Right ventricle myocardium superior (tissue), 1 donor: ENCODE measurements at regions not wholly inside any gene's neighbourhood (a gene's known extent, or its start where the extent isn't known, plus 50 kb on each side); places are given as distances from the start of the nearest gene placed in this dataset.

Experiments used
- ATAC-seq: fragments of 200-7000 bp; cut with Tn5 transposase; one replicate; pipeline ENCODE4 v1.9.1; 2020; ENCODE audit warnings: mild to moderate bottlenecking; ENCODE audit not compliant: poor library complexity
- DNase-seq: peaks from one replicate; pipeline ENCODE4 v3.0.0-alpha.2; 2020
- intact Hi-C: fragments of 100-400 bp; cut with DNase I; formaldehyde crosslinking; loops from one replicate; pipeline ENCODE4 v1.11.2; 2022
- donor health status: DM: no; HTN: yes; CAD: no; lungs with severe emphysema.

- ATAC-seq (no peak), DNase-seq (no peak)
- intact Hi-C loops = no loop called here
These were observed 236.4 kb upstream of the EPHA4 start for GRCh38 chr2:221808488-221808887.

- intact Hi-C loops = no loop called here
- ATAC-seq (no peak), DNase-seq (no peak)
These were observed 235.6 kb upstream of the EPHA4 start for GRCh38 chr2:221807706-221808105.

- ATAC-seq = no peak
These were observed 230.0 kb upstream of the EPHA4 start for GRCh38 chr2:221802089-221802488.

GRCh38 chr2:221792971-221793521 is 220.9 kb upstream of the EPHA4 start:
- ATAC-seq (no peak), DNase-seq (no peak)
- intact Hi-C loops = no loop called here

More at GRCh38 chr2:221802089-221802488, 230.0 kb upstream of the EPHA4 start:
- no peak for DNase-seq
- intact Hi-C loops = no loop called here

DNA sequence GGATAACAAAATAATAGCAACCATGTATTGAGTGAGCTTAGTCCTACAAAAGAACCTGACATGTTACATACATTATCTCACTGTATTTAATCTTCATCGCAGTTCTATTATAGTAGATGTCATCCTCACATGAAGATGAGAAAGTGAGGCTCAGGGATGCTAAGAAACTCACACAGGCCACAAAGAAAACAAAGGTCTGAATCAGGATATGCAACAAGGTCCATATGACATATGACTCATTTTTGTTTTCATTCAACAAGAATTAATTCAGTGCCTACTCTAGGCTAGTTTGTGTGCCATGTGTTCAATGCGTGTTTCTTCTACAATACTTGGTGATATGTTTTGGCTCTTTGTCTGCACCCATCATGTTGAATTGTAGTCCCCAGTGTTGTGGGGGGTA is 219.7 kb upstream of the EPHA4 start:
- ATAC-seq (no peak), DNase-seq (no peak)
- intact Hi-C loops = no loop called here

- intact Hi-C loops = no loop called here
- ATAC-seq = no peak
- DNase-seq = no peak
These were observed 215.5 kb upstream of the EPHA4 start for GRCh38 chr2:221787561-221787960.

- intact Hi-C loops = no loop called here
- no peak for ATAC-seq
- no peak for DNase-seq
These were observed 214.3 kb upstream of the EPHA4 start for GRCh38 chr2:221786297-221786926.

- DNase-seq (no peak), ATAC-seq (no peak)
- intact Hi-C loops = no loop called here
These were observed 208.2 kb upstream of the EPHA4 start for GRCh38 chr2:221780281-221780688.

GRCh38 chr2:221779614-221780067 is 207.5 kb upstream of the EPHA4 start:
- intact Hi-C loops = no loop called here
- ATAC-seq = no peak
- no peak for DNase-seq

DNA sequence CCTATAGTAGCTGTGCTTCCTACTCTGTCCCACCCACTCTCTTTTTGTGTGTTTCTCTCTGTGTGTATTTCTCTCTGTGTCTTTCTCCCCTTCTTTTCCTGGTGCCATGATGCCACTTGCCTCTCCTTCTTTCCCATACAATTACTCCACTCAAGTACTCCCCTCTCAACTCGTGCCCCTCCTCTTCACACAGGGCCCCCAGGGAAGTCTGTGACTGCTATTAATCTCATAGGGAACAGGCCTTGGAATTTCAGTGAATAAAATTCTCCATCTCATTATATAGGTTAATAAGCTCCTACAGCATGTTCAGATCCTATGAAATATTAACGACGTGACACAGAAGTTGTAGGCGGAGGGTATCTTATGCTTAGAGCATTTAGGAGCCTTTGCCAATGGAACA is 205.9 kb upstream of the EPHA4 start:
- DNase-seq = no peak
- no peak for ATAC-seq
- intact Hi-C loops = no loop called here

DNA sequence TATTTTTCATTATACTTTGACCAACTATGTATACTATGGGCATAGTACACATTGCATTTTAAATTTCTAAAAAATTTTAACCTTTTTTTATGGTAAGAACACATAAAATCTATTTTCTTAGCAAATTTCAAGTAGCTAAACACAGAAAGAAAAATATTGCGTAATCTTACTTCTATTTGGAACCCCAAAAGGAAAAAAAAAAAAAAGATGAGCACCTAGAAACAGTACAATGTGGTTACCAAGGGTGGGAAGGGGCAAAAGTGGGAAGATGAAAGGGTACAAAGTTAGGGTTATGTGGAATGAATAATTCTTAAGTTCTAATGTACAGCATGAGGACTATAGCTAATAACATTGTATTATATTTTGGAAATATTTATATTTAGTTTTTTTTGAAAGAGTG is 205.0 kb upstream of the EPHA4 start:
- no peak for DNase-seq
- intact Hi-C loops = no loop called here
- no peak for ATAC-seq

DNA sequence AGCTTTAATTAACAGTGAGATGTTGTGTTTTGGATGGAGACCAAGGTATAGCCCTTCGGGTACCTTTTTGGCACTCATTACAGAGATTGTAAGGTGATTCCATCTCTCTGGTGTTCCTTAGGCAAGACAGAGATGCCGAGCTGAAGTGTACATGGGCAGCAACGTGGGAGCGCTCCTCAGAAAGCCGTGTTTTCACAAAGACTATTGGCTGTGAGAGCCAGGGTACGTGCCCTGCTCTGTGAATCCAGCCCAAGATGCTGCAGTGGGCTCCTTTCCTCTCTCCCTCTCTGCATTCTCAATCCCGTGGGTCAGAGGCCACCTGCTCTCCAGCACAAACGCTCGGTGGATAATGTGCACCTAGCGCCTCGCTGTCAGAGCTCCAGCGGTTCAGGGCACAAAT is 203.0 kb upstream of the EPHA4 start:
- intact Hi-C loops = no loop called here
- DNase-seq = no peak
- ATAC-seq = no peak

DNA sequence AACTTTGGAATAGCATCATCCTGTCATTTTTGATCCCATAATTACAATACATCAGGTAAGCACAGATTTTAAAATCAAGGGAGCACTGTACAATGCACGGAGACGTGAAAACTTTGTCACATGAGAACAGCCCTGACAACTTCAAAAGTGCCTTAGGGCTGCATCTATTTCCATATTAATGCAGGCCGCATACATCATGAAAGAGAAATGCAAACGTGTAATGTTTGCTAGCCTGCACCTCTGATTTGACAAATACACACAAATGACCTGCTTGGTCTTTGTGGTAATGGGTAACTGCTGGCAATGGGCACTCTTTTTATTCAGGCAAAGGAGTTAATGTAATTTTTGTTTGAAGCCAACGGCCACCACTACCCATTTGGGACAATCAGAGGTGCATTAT is 202.0 kb upstream of the EPHA4 start:
- DNase-seq (no peak), ATAC-seq (no peak)
- intact Hi-C loops = no loop called here

DNA sequence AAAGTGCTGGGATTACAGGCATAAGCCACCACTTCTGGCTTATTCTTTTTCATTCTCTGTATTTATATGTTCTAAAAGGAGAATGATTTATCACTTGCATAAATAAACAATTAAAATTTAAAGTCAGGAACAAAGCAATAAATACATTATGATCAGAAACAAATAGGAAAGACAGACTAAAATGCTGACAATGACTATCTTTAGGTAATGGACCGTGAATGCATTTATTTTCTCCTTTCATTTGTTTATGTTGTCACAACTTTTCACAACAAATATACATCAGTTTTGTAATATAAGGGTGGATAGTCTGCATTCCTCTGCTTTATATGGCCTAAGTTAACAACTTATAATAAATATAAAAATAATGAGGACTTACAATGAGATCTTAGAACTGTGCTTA is 199.2 kb upstream of the EPHA4 start:
- DNase-seq (no peak), ATAC-seq (no peak)
- intact Hi-C loops = no loop called here

DNA sequence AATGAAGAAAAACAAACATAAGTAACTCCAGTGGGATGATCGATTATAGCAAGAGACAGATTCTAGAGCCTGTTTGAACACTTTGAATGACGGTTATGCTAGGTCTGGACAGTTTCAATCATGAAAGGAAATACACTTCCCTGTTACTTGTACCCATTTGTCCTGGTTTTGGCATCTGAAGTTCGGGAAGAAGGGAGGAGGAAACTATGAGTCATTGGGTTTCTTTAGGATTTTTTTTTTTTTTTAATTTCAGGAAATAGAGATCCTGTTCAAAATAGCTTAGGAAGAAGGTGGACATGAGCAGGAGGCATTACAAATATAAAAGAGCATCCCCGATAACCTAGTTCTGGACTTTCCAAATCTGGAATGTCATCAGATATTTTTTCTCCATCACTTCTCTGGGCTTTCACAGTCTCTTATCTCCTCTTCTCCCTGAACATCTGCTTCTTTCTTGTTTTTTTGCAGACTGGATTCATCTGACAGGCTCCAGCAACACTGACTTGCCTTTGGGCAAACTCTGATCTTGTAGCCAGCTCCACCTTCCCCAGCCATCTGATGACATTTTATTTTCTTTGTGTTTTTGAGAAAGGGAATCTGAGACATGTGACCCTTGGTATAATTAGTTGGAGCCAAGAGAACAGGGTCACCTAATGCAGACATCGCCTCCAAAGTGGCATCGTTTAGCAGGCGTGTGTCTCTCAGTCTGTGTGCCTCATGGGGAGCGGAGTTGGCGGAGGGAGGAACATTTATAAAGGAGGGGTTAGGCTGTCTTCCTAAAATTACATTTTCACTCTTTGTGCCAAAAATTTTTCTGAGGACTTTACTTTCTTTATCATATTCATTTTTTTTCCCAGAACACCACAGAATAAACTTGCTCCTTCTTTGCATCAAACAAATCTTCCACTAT is 195.3 kb upstream of the EPHA4 start:
- no peak for ATAC-seq
- DNase-seq = no peak
- intact Hi-C loops = no loop called here

- DNase-seq (no peak), ATAC-seq (no peak)
- intact Hi-C loops = no loop called here
These were observed 190.4 kb upstream of the EPHA4 start for GRCh38 chr2:221762496-221762895.

DNA sequence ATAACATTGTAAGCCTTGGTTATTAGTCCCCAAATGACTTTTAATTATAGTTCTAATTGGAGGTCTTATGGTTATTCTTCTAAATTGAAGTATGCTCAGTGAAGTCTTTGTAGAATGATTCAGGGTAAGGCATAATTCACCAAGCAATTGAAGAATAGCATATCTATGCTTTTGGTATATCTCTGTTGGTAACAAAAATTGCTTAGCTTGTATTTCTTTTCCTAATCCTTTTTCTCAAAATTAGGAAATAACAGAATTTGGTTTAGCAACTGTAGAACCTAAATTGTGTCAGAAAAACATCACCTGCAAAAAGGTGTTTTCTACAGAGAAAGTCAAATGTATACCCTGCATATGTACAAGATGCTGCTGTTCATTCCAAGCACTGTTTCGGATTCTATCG is 189.2 kb upstream of the EPHA4 start:
- DNase-seq = no peak
- ATAC-seq = no peak
- intact Hi-C loops = no loop called here

- intact Hi-C loops = no loop called here
- DNase-seq = no peak
- ATAC-seq = no peak
These were observed 186.0 kb upstream of the EPHA4 start for GRCh38 chr2:221758076-221758475.

DNA sequence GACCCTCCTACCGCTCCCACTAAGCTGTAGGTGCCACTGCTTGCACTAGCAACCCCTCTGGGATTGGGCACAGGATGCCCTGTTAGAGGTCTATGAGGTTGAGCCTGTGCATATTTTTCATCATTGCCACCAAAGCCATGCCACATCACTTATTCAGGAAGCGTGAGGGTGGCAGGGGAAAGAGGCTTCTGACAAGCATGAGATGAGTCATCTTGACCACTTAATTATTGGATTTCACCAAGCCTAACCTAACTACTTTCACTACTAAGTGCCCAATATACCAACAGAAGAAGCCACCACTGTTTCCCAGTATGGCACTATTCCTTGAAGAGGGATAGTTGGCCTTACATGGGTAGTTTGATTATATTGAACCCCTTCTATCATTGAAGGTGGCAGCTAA is 181.3 kb upstream of the EPHA4 start:
- DNase-seq (no peak), ATAC-seq (no peak)
- intact Hi-C loops = no loop called here

- no peak for ATAC-seq
- intact Hi-C loops = no loop called here
- no peak for DNase-seq
These were observed 180.7 kb upstream of the EPHA4 start for GRCh38 chr2:221752781-221753180.
